K562 (cell line): ENCODE measurements at regions not wholly inside any gene's neighbourhood (a gene's known extent, or its start where the extent isn't known, plus 50 kb on each side); places are given as distances from the start of the nearest gene placed in this dataset.

Experiments
- ATAC-seq: fragments of 200-7000 bp; cut with Tn5 transposase; 3 replicates; pipeline ENCODE4 v1.9.1; 2020; ENCODE audit warnings: moderate library complexity
- BruUV-seq: library from RNA; stranded (reverse); fragments of 400-500 nt; replicated peaks from 2 replicates; lab custom pipeline; 2021; lab: Mats Ljungman, UMichigan
- CTCF ChIA-PET: fragments of 300-600 bp; formaldehyde crosslinking; extraction: SDS; loops from one replicate; lab custom pipeline; 2021; ENCODE audit warnings: low intra/inter-chr PET ratio; lab: Yijun Ruan, JAX
- POLR2A ChIA-PET: fragments of 300-600, 350-650 bp; sonication (Branson Sonifier 250); formaldehyde crosslinking; extraction: SDS; loops from one replicate; lab custom pipeline; 2021; ENCODE audit warnings: antibody characterized with exemption, inconsistent platforms; lab: Yijun Ruan, JAX
- DNase-seq, 4 experiments: peaks; one replicate each; pipeline versions ENCODE4 v3.0.0 to v3.0.0-alpha.2; 2011 to 2018; ENCODE audit warnings: low spot score in 3 of 4, mixed read lengths in 3 of 4; ENCODE audit errors: extremely low read depth in 1 of 4
- FAIRE-seq: peaks from 2 replicates; lab custom pipeline; 2011; peaks lifted over from hg19 to GRCh38; lab: Jason Lieb, UNC
- H2AFZ ChIP-seq: 2 replicates; pipeline ENCODE4 v1.6.0; 2011; ENCODE audit warnings: low read depth, low read length, control low read depth, inconsistent platforms
- H3K27ac ChIP-seq: fragments of 200-600 bp; 3 replicates; pipeline ENCODE4 v1.8.0; 2011; ENCODE audit warnings: low read depth, mild to moderate bottlenecking, control low read depth, inconsistent platforms, low read length, moderate library complexity, mixed read lengths; ENCODE audit errors: extremely low read depth
- H3K27me3 ChIP-seq, 2 experiments: fragments of 300-600 bp in 1 of 2; 2 replicates in 1 of 2; 3 replicates in 1 of 2; pipeline versions ENCODE4 v1.6.0 to v1.8.0; 2011; ENCODE audit warnings: inconsistent platforms in 2 of 2, low read length in 2 of 2, mild to moderate bottlenecking in 1 of 2, mixed read lengths in 1 of 2, moderate library complexity in 1 of 2; ENCODE audit not compliant: control insufficient read depth in 2 of 2, insufficient read depth in 2 of 2
- H3K36me3 ChIP-seq: fragments of 300-600 bp; 3 replicates; pipeline ENCODE4 v1.8.0; 2011; ENCODE audit warnings: mild to moderate bottlenecking, low read length, inconsistent platforms; ENCODE audit not compliant: control insufficient read depth, insufficient read depth
- H3K4me1 ChIP-seq, 2 experiments: fragments of 200-600 bp in 1 of 2; replicated peaks in 1 of 2; 2 replicates in 1 of 2; 3 replicates in 1 of 2; pipeline versions ENCODE4 v1.5.1 to v1.8.0; 2011; ENCODE audit warnings: inconsistent platforms in 2 of 2, low read length in 2 of 2, mild to moderate bottlenecking in 1 of 2, mixed read lengths in 1 of 2, moderate library complexity in 1 of 2; ENCODE audit not compliant: control insufficient read depth in 2 of 2, insufficient read depth in 2 of 2
- H3K4me2 ChIP-seq: 2 replicates; pipeline ENCODE4 v1.6.1; 2011; ENCODE audit warnings: low read length, control low read depth, inconsistent platforms, mixed read lengths; ENCODE audit not compliant: insufficient read depth
- H3K4me3 ChIP-seq: fragments of 200-600 bp; sonication (generic), shearing (Covaris generic); 2 replicates; pipeline ENCODE4 v1.5.1; 2016; ENCODE audit warnings: control low read depth, inconsistent platforms
- H3K79me2 ChIP-seq: fragments of 200-600 bp; 3 replicates; pipeline ENCODE4 v1.8.0; 2011; ENCODE audit warnings: low read length, inconsistent platforms; ENCODE audit not compliant: control insufficient read depth, insufficient read depth
- H3K9ac ChIP-seq, 2 experiments: 2 replicates each; pipeline versions ENCODE4 v1.6.0 to v1.6.1; 2011; ENCODE audit warnings: low read depth in 2 of 2, low read length in 2 of 2, control low read depth in 1 of 2, inconsistent platforms in 1 of 2, mild to moderate bottlenecking in 1 of 2, mixed read lengths in 1 of 2; ENCODE audit not compliant: insufficient read depth in 1 of 2
- H3K9me1 ChIP-seq: one replicate; pipeline ENCODE4 v1.6.0; 2011; ENCODE audit warnings: inconsistent platforms, mild to moderate bottlenecking, low read length, moderate library complexity; ENCODE audit not compliant: control insufficient read depth, insufficient read depth
- H3K9me3 ChIP-seq: replicated peaks from 2 replicates; pipeline ENCODE4 v1.5.1; 2011; ENCODE audit warnings: low read depth, low read length, inconsistent platforms; ENCODE audit not compliant: control insufficient read depth, insufficient read depth
- H4K20me1 ChIP-seq: replicated peaks from 2 replicates; pipeline ENCODE4 v1.6.1; 2011; ENCODE audit warnings: low read length, inconsistent platforms, mixed read lengths; ENCODE audit not compliant: control insufficient read depth, insufficient read depth
- ATF2 ChIP-seq: sonication (generic); formaldehyde crosslinking; IDR thresholded peaks from 2 replicates; pipeline ENCODE4 v1.8.1; 2022; ENCODE audit warnings: missing genetic modification reagents
- CC2D1A ChIP-seq: fragments of 450-650 bp; IDR thresholded peaks from 2 replicates; pipeline ENCODE4 v1.6.1; 2017; ENCODE audit warnings: mild to moderate bottlenecking
- CCNT2 ChIP-seq: IDR thresholded peaks from 2 replicates; pipeline ENCODE4 v1.6.1; 2011; ENCODE audit warnings: borderline replicate concordance, low read depth, mild to moderate bottlenecking, moderate library complexity, mixed read lengths, low read length; ENCODE audit not compliant: insufficient read length; ENCODE audit errors: extremely low read depth
- ELK1 ChIP-seq: sonication (generic); formaldehyde crosslinking; IDR thresholded peaks from 2 replicates; pipeline ENCODE4 v1.8.1; 2022; ENCODE audit warnings: missing genetic modification reagents
- GABPA ChIP-seq: fragments of 200-800 bp; sonication (Bioruptor generic); conservative IDR thresholded peaks from 2 replicates; pipeline ENCODE4 v1.6.1; 2016; ENCODE audit warnings: low read depth, missing genetic modification characterization, missing compliant biosample characterization
- L3MBTL2 ChIP-seq: fragments of 450-650 bp; IDR thresholded peaks from 2 replicates; pipeline ENCODE4 v1.6.1; 2016; ENCODE audit warnings: mild to moderate bottlenecking, moderate library complexity
- NCOA4 ChIP-seq: fragments of 450-650 bp; IDR thresholded peaks from 2 replicates; pipeline ENCODE4 v1.6.1; 2018; ENCODE audit warnings: mild to moderate bottlenecking; ENCODE audit not compliant: partially characterized antibody
- NR3C1 ChIP-seq: sonication (generic); formaldehyde crosslinking; IDR thresholded peaks from 2 replicates; pipeline ENCODE4 v1.8.1; 2022; ENCODE audit warnings: missing genetic modification reagents
- PHTF2 ChIP-seq: fragments of 250-450 bp; sonication (Bioruptor Pico); IDR thresholded peaks from 2 replicates; pipeline ENCODE4 v1.5.0; 2021; ENCODE audit warnings: mild to moderate bottlenecking
- SP1 ChIP-seq: sonication (generic); formaldehyde crosslinking; IDR thresholded peaks from 2 replicates; pipeline ENCODE4 v1.8.1; 2022; ENCODE audit warnings: mild to moderate bottlenecking, missing genetic modification reagents
- ZNF316 ChIP-seq: fragments of 450-650 bp; IDR thresholded peaks from 2 replicates; pipeline ENCODE4 v1.6.1; 2016
- WGBS: fragments of 100-300 bp; shearing (Covaris generic); methylation state at CpG from one replicate; pipeline ENCODE4 v1.1.6; 2016; ENCODE audit warnings: low coverage, mixed read lengths; ENCODE audit not compliant: insufficient coverage; ENCODE audit errors: missing lambda C conversion rate; 5-methylcytosine and 5-hydroxymethylcytosine counted together
- in situ Hi-C: fragments of 300-500 bp; cut with MboI; formaldehyde crosslinking; loops from 4 replicates; pipeline ENCODE4 v1.15.0; 2018; ENCODE audit warnings: inconsistent platforms, mixed read lengths
- intact Hi-C: fragments of 100-400 bp; cut with micrococcal nuclease; formaldehyde crosslinking; loops from 2 replicates; pipeline ENCODE4 v1.14.2; 2022

- Histone ChIP-seq H3K9me3 (no peaks in the 10 kb centered on the region), H3K27ac (no peak overlapping the region), H4K20me1 (no peaks in the 10 kb centered on the region), H2AFZ (no peak overlapping the region), H3K4me1 (no peaks in the 10 kb centered on the region), H3K4me2 (no peak overlapping the region), H3K27me3 (no peaks in the 10 kb centered on the region), H3K36me3 (no peaks in the 10 kb centered on the region), H3K79me2 (no peaks in the 10 kb centered on the region), H3K9me1 (no peaks in the 10 kb centered on the region), H3K9ac (no peak overlapping the region), H3K4me3 (no peak overlapping the region)
- ChIA-PET CTCF (no interaction called here), POLR2A (no interaction called here)
- intact Hi-C loops (no loop called here), in situ Hi-C loops (no loop called here)
- FAIRE-seq: no peak
- DNase-seq: no peak
- WGBS: 22% methylated on average over 2 of the region's 2 CpGs
- no peak for ATAC-seq
- BruUV-seq: no TSS peak
- TF ChIP-seq ZNF316 (0 out of 2 replicates have a peak, but pooled peaks have one; percentile 31), GABPA (tag) (no peak)
Measured at GRCh38 chr2:226605642-226606041, 194.0 kb downstream of the IRS1 start.

GRCh38 chr2:226603606-226604005, 196.0 kb downstream of the IRS1 start:
- FAIRE-seq (no peak), ATAC-seq (no peak), DNase-seq (no peak)
- no peaks in the 10 kb centered on the region for H3K9me3 ChIP-seq
- WGBS: 0% methylated on average over 1 of the region's 1 CpG
- ChIA-PET POLR2A (interaction anchor here (0.6 kb wide), 1 partner anchor 13 kb away, joined by 3 read pairs; no protein-coding TSS in a partner anchor), CTCF (no interaction called here)
- no peak overlapping the region for H3K27ac ChIP-seq
- no peak overlapping the region for H2AFZ ChIP-seq
- H3K9me1 ChIP-seq: no peaks in the 10 kb centered on the region
- no peaks in the 10 kb centered on the region for H4K20me1 ChIP-seq
- H3K27me3 ChIP-seq: no peaks in the 10 kb centered on the region
- no peak overlapping the region for H3K4me3 ChIP-seq
- no peak overlapping the region for H3K4me2 ChIP-seq
- in situ Hi-C loops (no loop called here), intact Hi-C loops (no loop called here)
- H3K4me1 ChIP-seq: no peaks in the 10 kb centered on the region
- H3K9ac ChIP-seq: no peak overlapping the region
- H3K79me2 ChIP-seq: no peaks in the 10 kb centered on the region
- BruUV-seq: no TSS peak
- H3K36me3 ChIP-seq: no peaks in the 10 kb centered on the region
- no peak for TF ChIP-seq ELK1 (CRISPR knock-in tag)
- no peak for TF ChIP-seq CC2D1A
- no peak for TF ChIP-seq PHTF2 (CRISPR knock-in tag)
- TF ChIP-seq NR3C1 (CRISPR knock-in tag): no peak
- TF ChIP-seq CCNT2: no peak
- TF ChIP-seq SP1 (CRISPR knock-in tag): no peak
- TF ChIP-seq NCOA4: no peak
- TF ChIP-seq ATF2 (CRISPR knock-in tag): no peak
- no peak for TF ChIP-seq L3MBTL2
